HG03060 (cell line): ENCODE measurements at regions not wholly inside any gene's neighbourhood (a gene's known extent, or its start where the extent isn't known, plus 50 kb on each side); places are given as distances from the start of the nearest gene placed in this dataset.
"Not testable (repeated sequence)": the region's sequence is repeated elsewhere in the genome, so short reads cannot be mapped to it uniquely, and the experiment has no call there.

Experiments
- ATAC-seq: cut with Tn5 transposase; IDR thresholded peaks from one replicate; pipeline ENCODE4 v1.9.1; 2021; ENCODE audit warnings: low read depth, moderate number of reproducible peaks; ENCODE audit not compliant: unreplicated experiment

- ATAC-seq = peak; percentile 89
These were observed 187.7 kb downstream of the SATB1 start for GRCh38 chr3:18237251-18238005.

- no peak for ATAC-seq
These were observed 188.4 kb downstream of the SATB1 start for GRCh38 chr3:18236726-18237125.

- ATAC-seq = no peak
These were observed 190.3 kb downstream of the SATB1 start for GRCh38 chr3:18234717-18235335.

GRCh38 chr3:18233987-18234716 lies 191.0 kb downstream of the SATB1 start:
- no peak for ATAC-seq

GRCh38 chr3:18232317-18232716 lies 192.8 kb downstream of the SATB1 start:
- ATAC-seq = no peak

- ATAC-seq = no peak
These were observed 197.1 kb downstream of the SATB1 start for GRCh38 chr3:18228060-18228459.

GRCh38 chr3:18225709-18226108 lies 199.4 kb downstream of the SATB1 start:
- no peak for ATAC-seq

- ATAC-seq = no peak
These were observed 200.7 kb downstream of the SATB1 start for GRCh38 chr3:18224426-18224825.

- peak; percentile 21 for ATAC-seq
These were observed 201.2 kb downstream of the SATB1 start for GRCh38 chr3:18223974-18224373.

GRCh38 chr3:18223571-18223970 lies 201.6 kb downstream of the SATB1 start:
- ATAC-seq = peak; percentile 94

GRCh38 chr3:18222686-18223085 lies 202.5 kb downstream of the SATB1 start:
- ATAC-seq = no peak

- no peak for ATAC-seq
These were observed 207.5 kb downstream of the SATB1 start for GRCh38 chr3:18217507-18218174.

- ATAC-seq = no peak
These were observed 208.1 kb downstream of the SATB1 start for GRCh38 chr3:18216996-18217395.

GRCh38 chr3:18215639-18216038 lies 209.5 kb downstream of the SATB1 start:
- ATAC-seq = no peak

GRCh38 chr3:18211116-18211515 lies 214.0 kb downstream of the SATB1 start:
- no peak for ATAC-seq

- no peak for ATAC-seq
These were observed 216.3 kb downstream of the SATB1 start for GRCh38 chr3:18208856-18209255.

GRCh38 chr3:18208091-18208490 lies 217.0 kb downstream of the SATB1 start:
- no peak for ATAC-seq

GRCh38 chr3:18207226-18207625 lies 217.9 kb downstream of the SATB1 start:
- no peak for ATAC-seq

GRCh38 chr3:18205701-18206100 lies 219.4 kb downstream of the SATB1 start:
- not testable (repeated sequence) for ATAC-seq

GRCh38 chr3:18201315-18201714 lies 223.8 kb downstream of the SATB1 start:
- no peak for ATAC-seq

- no peak for ATAC-seq
These were observed 225.4 kb downstream of the SATB1 start for GRCh38 chr3:18199757-18200156.
